A549 (cell line): ENCODE measurements at regions not wholly inside any gene's neighbourhood (a gene's known extent, or its start where the extent isn't known, plus 50 kb on each side); places are given as distances from the start of the nearest gene placed in this dataset.

ENCODE experiments used
- CHD2 ChIP-seq: fragments of 150-350 bp; IDR thresholded peaks from 2 replicates; pipeline ENCODE4 v1.6.1; 2014; ENCODE audit warnings: low read length; ENCODE audit not compliant: partially characterized antibody
- NFE2L2 ChIP-seq: fragments of 150-350 bp; conservative IDR thresholded peaks from 2 replicates; pipeline ENCODE4 v1.6.1; 2014; ENCODE audit warnings: low read length
- POLR2A ChIP-seq: IDR thresholded peaks from 2 replicates; pipeline ENCODE4 v1.6.1; 2012; ENCODE audit warnings: mild to moderate bottlenecking, low read length
- SMC3 ChIP-seq: fragments of >200 bp; sonication (Bioruptor Twin); formaldehyde crosslinking; IDR thresholded peaks from 3 replicates; pipeline ENCODE4 v1.6.1; 2018; ENCODE audit warnings: inconsistent platforms
- TF ChIP-seq, protein P1 (sequence below): fragments of >200 bp; sonication (Bioruptor Twin); formaldehyde crosslinking; IDR thresholded peaks from 3 replicates; pipeline ENCODE4 v1.5.1; 2016
- TF ChIP-seq, protein P2 (sequence below): fragments of 450-650 bp; IDR thresholded peaks from 2 replicates; pipeline ENCODE4 v1.6.1; 2014; ENCODE audit warnings: antibody characterized with exemption

DNA sequence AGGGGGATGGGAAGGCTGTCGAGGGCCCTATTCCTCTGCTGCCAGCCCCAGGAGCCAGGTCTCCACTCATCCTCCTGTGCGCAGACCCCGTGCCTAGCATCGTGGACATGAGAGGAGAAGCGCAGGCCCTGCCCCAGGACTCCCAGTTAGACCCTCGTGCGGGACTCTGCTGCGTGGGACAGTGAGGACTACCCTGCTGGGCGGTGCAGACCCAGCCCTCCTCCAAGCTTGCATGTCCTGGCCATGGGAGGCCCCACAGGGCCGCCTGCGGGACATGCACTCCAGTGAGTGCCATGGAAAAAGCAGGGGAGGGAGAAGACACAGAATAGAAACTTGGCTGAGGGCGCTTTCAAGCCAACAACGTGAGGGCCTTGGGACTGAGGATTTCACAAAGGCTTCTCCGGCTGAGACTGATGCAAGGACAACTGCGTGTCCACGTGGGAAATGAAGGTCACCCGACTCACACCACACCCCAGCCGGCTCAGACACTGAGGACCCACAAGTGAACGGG is 62.6 kb upstream of the IQSEC1 start:
- TF ChIP-seq, protein P1, sequence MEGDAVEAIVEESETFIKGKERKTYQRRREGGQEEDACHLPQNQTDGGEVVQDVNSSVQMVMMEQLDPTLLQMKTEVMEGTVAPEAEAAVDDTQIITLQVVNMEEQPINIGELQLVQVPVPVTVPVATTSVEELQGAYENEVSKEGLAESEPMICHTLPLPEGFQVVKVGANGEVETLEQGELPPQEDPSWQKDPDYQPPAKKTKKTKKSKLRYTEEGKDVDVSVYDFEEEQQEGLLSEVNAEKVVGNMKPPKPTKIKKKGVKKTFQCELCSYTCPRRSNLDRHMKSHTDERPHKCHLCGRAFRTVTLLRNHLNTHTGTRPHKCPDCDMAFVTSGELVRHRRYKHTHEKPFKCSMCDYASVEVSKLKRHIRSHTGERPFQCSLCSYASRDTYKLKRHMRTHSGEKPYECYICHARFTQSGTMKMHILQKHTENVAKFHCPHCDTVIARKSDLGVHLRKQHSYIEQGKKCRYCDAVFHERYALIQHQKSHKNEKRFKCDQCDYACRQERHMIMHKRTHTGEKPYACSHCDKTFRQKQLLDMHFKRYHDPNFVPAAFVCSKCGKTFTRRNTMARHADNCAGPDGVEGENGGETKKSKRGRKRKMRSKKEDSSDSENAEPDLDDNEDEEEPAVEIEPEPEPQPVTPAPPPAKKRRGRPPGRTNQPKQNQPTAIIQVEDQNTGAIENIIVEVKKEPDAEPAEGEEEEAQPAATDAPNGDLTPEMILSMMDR: no peak
- no peak for TF ChIP-seq POLR2A
- TF ChIP-seq CHD2: no peak
- TF ChIP-seq, protein P2, sequence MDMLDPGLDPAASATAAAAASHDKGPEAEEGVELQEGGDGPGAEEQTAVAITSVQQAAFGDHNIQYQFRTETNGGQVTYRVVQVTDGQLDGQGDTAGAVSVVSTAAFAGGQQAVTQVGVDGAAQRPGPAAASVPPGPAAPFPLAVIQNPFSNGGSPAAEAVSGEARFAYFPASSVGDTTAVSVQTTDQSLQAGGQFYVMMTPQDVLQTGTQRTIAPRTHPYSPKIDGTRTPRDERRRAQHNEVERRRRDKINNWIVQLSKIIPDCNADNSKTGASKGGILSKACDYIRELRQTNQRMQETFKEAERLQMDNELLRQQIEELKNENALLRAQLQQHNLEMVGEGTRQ: no peak
- TF ChIP-seq NFE2L2: no peak
- no peak for TF ChIP-seq SMC3
